ENCODE measurements at regions not wholly inside any gene's neighbourhood (a gene's known extent, or its start where the extent isn't known, plus 50 kb on each side); places are given as distances from the start of the nearest gene placed in this dataset.

DNA sequence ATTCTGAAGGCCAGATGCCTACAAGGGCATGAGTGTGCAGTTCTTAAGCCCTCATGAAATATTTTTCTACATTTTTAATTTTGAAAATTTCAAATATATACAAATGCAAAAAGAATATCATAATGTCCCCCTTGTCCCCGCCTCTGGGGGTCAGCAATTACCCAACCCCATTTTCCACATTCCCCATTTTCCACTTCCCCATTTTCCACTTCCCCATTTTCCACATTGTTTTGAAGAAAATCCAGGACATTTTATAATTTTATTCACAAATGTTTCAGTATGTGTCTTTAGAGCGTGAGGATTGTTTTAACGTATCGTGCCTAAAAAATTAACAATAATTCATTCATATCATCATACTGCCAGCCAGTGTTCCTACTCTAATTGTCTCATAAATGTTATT lies 403.6 kb upstream of the RAB6C start:
- TF ChIP-seq, protein P1, sequence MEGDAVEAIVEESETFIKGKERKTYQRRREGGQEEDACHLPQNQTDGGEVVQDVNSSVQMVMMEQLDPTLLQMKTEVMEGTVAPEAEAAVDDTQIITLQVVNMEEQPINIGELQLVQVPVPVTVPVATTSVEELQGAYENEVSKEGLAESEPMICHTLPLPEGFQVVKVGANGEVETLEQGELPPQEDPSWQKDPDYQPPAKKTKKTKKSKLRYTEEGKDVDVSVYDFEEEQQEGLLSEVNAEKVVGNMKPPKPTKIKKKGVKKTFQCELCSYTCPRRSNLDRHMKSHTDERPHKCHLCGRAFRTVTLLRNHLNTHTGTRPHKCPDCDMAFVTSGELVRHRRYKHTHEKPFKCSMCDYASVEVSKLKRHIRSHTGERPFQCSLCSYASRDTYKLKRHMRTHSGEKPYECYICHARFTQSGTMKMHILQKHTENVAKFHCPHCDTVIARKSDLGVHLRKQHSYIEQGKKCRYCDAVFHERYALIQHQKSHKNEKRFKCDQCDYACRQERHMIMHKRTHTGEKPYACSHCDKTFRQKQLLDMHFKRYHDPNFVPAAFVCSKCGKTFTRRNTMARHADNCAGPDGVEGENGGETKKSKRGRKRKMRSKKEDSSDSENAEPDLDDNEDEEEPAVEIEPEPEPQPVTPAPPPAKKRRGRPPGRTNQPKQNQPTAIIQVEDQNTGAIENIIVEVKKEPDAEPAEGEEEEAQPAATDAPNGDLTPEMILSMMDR (IDR thresholded peaks at IDR 0.05; ENCODE audit: low read depth, low read length, missing control alignments) = no peak
- DNase-seq (ENCODE audit: extremely low read depth, low read depth) = no peak
- H3K4me3 ChIP-seq (replicated peaks; ENCODE audit: low read depth, low read length) = no peak overlapping the region

GRCh38 chr2:129580001-129580400 lies 399.5 kb upstream of the RAB6C start:
- TF ChIP-seq, protein P1 (IDR thresholded peaks at IDR 0.05; ENCODE audit: low read depth, low read length, missing control alignments) = no peak
- DNase-seq (ENCODE audit: extremely low read depth, low read depth) = no peak
- H3K4me3 ChIP-seq (replicated peaks; ENCODE audit: low read depth, low read length) = no peak overlapping the region

GRCh38 chr2:129585760-129586159 lies 393.7 kb upstream of the RAB6C start:
- no peak for DNase-seq (ENCODE audit: extremely low read depth, low read depth)
- TF ChIP-seq, protein P1 (IDR thresholded peaks at IDR 0.05; ENCODE audit: low read depth, low read length, missing control alignments) = no peak

GRCh38 chr2:129587426-129588064 lies 391.9 kb upstream of the RAB6C start:
- no peak overlapping the region for H3K4me3 ChIP-seq (replicated peaks; ENCODE audit: low read depth, low read length)
- TF ChIP-seq, protein P1 (IDR thresholded peaks at IDR 0.05; ENCODE audit: low read depth, low read length, missing control alignments) = no peak
- no peak for DNase-seq (ENCODE audit: extremely low read depth, low read depth)

More at GRCh38 chr2:129585760-129586159, 393.7 kb upstream of the RAB6C start:
- H3K4me3 ChIP-seq (replicated peaks; ENCODE audit: low read depth, low read length) = no peak overlapping the region

- no peak overlapping the region for H3K4me3 ChIP-seq (replicated peaks; ENCODE audit: low read depth, low read length)
- no peak for DNase-seq (ENCODE audit: extremely low read depth, low read depth)
- TF ChIP-seq, protein P1 (IDR thresholded peaks at IDR 0.05; ENCODE audit: low read depth, low read length, missing control alignments) = no peak
Measured at GRCh38 chr2:129604560-129604959, 374.9 kb upstream of the RAB6C start.

DNA sequence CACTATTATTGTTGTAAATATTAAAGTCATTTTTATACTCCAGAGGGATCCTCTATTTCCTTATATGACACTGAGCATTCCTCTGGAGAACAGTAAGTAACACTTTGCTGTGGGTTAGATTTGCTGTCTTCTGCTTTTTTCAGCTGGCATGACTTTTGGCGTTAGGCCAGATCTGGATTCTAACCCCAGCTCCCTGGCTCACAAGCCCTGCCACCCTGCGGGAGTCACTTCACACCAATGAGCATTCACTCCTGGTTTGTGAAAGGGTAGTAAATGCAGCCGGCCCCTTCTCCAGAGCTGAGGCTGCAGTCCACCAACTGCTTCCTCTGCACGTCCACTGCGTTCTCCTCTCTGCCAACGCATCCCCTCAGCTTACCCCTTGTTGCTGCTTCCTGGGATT lies 373.8 kb upstream of the RAB6C start:
- no peak overlapping the region for H3K4me3 ChIP-seq (replicated peaks; ENCODE audit: low read depth, low read length)
- DNase-seq (ENCODE audit: extremely low read depth, low read depth) = no peak

More for the DNA sequence above, 373.8 kb upstream of the RAB6C start:
- TF ChIP-seq, protein P1 (IDR thresholded peaks at IDR 0.05; ENCODE audit: low read depth, low read length, missing control alignments) = no peak
